CD14-positive monocyte (primary cell): ENCODE measurements at regions not wholly inside any gene's neighbourhood (a gene's known extent, or its start where the extent isn't known, plus 50 kb on each side); places are given as distances from the start of the nearest gene placed in this dataset.

Experiments used
- DNase-seq, 3 donors: peaks; one replicate each; pipeline ENCODE4 v3.0.0-alpha.2; 2011 to 2022
- H2AFZ ChIP-seq: 2 replicates; pipeline ENCODE4 v1.6.0; 2012; ENCODE audit warnings: mild to moderate bottlenecking, low read depth, low read length, inconsistent platforms; ENCODE audit not compliant: insufficient read depth, poor library complexity, severe bottlenecking
- H3K27ac ChIP-seq, 2 donors: 1 replicate in 1 of 2; 2 replicates in 1 of 2; pipeline ENCODE4 v1.5.1; 2012 to 2013; ENCODE audit warnings: low read length in 2 of 2, control low read depth in 1 of 2, inconsistent platforms in 1 of 2, low read depth in 1 of 2, mild to moderate bottlenecking in 1 of 2
- H3K27me3 ChIP-seq, 2 donors: one replicate each; pipeline versions ENCODE4 v1.6.0 to v1.6.1; 2011 to 2013; ENCODE audit warnings: low read length in 2 of 2; ENCODE audit not compliant: control insufficient read depth in 2 of 2, insufficient read depth in 2 of 2
- H3K36me3 ChIP-seq, 2 donors: replicated peaks in 1 of 2; 1 replicate in 1 of 2; 2 replicates in 1 of 2; pipeline versions ENCODE4 v1.5.1 to v1.6.1; 2012 to 2013; ENCODE audit warnings: low read length in 2 of 2, control low read depth in 1 of 2, inconsistent platforms in 1 of 2, mild to moderate bottlenecking in 1 of 2; ENCODE audit not compliant: insufficient read depth in 2 of 2, control insufficient read depth in 1 of 2
- H3K4me1 ChIP-seq, 2 donors: 1 replicate in 1 of 2; 2 replicates in 1 of 2; pipeline versions ENCODE4 v1.5.1 to v1.6.1; 2012 to 2013; ENCODE audit warnings: low read length in 2 of 2, control low read depth in 1 of 2, inconsistent platforms in 1 of 2, mild to moderate bottlenecking in 1 of 2, moderate library complexity in 1 of 2; ENCODE audit not compliant: insufficient read depth in 2 of 2, control insufficient read depth in 1 of 2
- H3K4me2 ChIP-seq: replicated peaks from 2 replicates; pipeline ENCODE3; 2012; ENCODE audit warnings: low read length, moderate library complexity, mild to moderate bottlenecking; ENCODE audit not compliant: poor library complexity, severe bottlenecking; ENCODE audit errors: extremely low read depth
- H3K4me3 ChIP-seq, 3 experiments: fragments of 200-600 bp in 1 of 3; sonication (generic) in 1 of 3; replicated peaks in 1 of 3; 1 replicate in 2 of 3; 2 replicates in 1 of 3; pipeline ENCODE4 v1.5.1; 2011 to 2013; ENCODE audit warnings: low read length in 3 of 3, mild to moderate bottlenecking in 3 of 3, control low read depth in 2 of 3, low read depth in 2 of 3, inconsistent platforms in 1 of 3, moderate library complexity in 1 of 3
- H3K79me2 ChIP-seq: 2 replicates; pipeline ENCODE4 v1.6.0; 2012; ENCODE audit warnings: mild to moderate bottlenecking, control low read depth, inconsistent platforms, low read length, moderate library complexity; ENCODE audit not compliant: insufficient read depth
- H3K9ac ChIP-seq: 2 replicates; pipeline ENCODE4 v1.6.0; 2017; ENCODE audit warnings: low read length, mild to moderate bottlenecking; ENCODE audit not compliant: insufficient read depth, poor library complexity, severe bottlenecking
- H3K9me3 ChIP-seq, 2 donors: replicated peaks in 1 of 2; 1 replicate in 1 of 2; 2 replicates in 1 of 2; pipeline versions ENCODE4 v1.5.1 to v1.6.1; 2012 to 2013; ENCODE audit warnings: low read length in 2 of 2, control low read depth in 1 of 2; ENCODE audit not compliant: control insufficient read depth in 1 of 2, insufficient read depth in 1 of 2
- H4K20me1 ChIP-seq: 2 replicates; pipeline ENCODE4 v1.6.0; 2012; ENCODE audit warnings: mild to moderate bottlenecking, low read length, control low read depth, moderate library complexity; ENCODE audit not compliant: insufficient read depth
- H3K27ac Mint-ChIP-seq, 7 donors: one replicate each; pipeline ENCODE4 v1.8.0; 2020; ENCODE audit warnings: mild to moderate bottlenecking in 7 of 7, mixed read lengths in 7 of 7, moderate library complexity in 6 of 7, inconsistent platforms in 2 of 7
- H3K27me3 Mint-ChIP-seq, 3 donors: one replicate each; pipeline ENCODE4 v1.8.0; 2021 to 2022; ENCODE audit warnings: low read depth in 3 of 3, mild to moderate bottlenecking in 3 of 3, mixed read lengths in 3 of 3, moderate library complexity in 3 of 3, inconsistent platforms in 1 of 3
- H3K36me3 Mint-ChIP-seq, 2 donors: one replicate each; pipeline ENCODE4 v1.8.0; 2020; ENCODE audit warnings: mixed read lengths in 2 of 2, inconsistent platforms in 1 of 2, mild to moderate bottlenecking in 1 of 2
- H3K4me1 Mint-ChIP-seq: one replicate; pipeline ENCODE4 v1.8.0; 2020; ENCODE audit warnings: mild to moderate bottlenecking, mixed read lengths
- H3K4me3 Mint-ChIP-seq, 2 donors: one replicate each; pipeline ENCODE4 v1.8.0; 2020; ENCODE audit warnings: mild to moderate bottlenecking in 2 of 2, mixed read lengths in 2 of 2, moderate library complexity in 1 of 2
- H3K9me3 Mint-ChIP-seq, 7 donors: one replicate each; pipeline ENCODE4 v1.8.0; 2020 to 2022; ENCODE audit warnings: mixed read lengths in 7 of 7, mild to moderate bottlenecking in 6 of 7, moderate library complexity in 6 of 7, inconsistent platforms in 2 of 7
- CTCF ChIP-seq: fragments of 200-600 bp; IDR thresholded peaks from one replicate; pipeline ENCODE4 v1.8.0; 2022; ENCODE audit warnings: antibody characterized with exemption, mild to moderate bottlenecking
- WGBS: methylation state at CpG from one replicate; pipeline ENCODE4 v1.1.5; 2013; ENCODE audit warnings: missing lambda C conversion rate; ENCODE audit not compliant: insufficient coverage; 5-methylcytosine and 5-hydroxymethylcytosine counted together
- intact Hi-C, 2 donors: fragments of 100-400 bp; cut with micrococcal nuclease; formaldehyde crosslinking; loops; one replicate each; pipeline versions ENCODE4 v1.15.0 to v1.15.1; 2023

DNA sequence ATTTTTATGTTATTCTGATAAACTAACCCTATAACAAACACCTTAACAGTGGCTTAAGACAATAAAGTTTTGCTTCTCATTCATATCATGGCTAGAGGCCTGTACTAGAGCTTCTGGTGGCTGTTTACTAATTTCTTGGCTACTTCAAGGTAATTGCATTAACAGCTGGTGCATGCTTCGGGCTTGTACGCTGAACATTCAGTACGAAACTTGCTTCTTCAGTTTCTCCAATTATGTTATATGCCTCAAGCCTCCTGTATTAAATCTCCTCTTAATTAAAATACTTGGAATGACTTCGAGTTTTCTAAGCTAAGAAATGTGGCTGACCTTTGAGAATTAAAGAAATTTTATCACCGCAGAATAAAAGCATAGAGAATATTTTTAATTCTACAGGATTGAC, 138.9 kb upstream of the TRAM1L1 start:
- H3K27ac Mint-ChIP-seq, result no peak overlapping the region
- Histone ChIP-seq H3K79me2 (no peaks in the 10 kb centered on the region), H3K4me2 (no peak overlapping the region), H3K4me3 (no peak overlapping the region), H3K27ac (no peak overlapping the region), H3K27me3 (no peaks in the 10 kb centered on the region), H3K4me1 (no peaks in the 10 kb centered on the region), H3K9me3 (peaks cover 0 to 3% of the 10 kb centered on the region in 2 donors), H3K9ac (no peak overlapping the region), H4K20me1 (no peaks in the 10 kb centered on the region), H3K36me3 (no peaks in the 10 kb centered on the region), H2AFZ (no peak overlapping the region)
- no peak overlapping the region for H3K4me3 Mint-ChIP-seq
- no peak for TF ChIP-seq CTCF
- no peaks in the 10 kb centered on the region for H3K36me3 Mint-ChIP-seq
- no peak for DNase-seq
- no CpG with 5 or more reads among the region's 5 CpGs for WGBS
- intact Hi-C loops, result no loop called here
- no peaks in the 10 kb centered on the region for H3K27me3 Mint-ChIP-seq
- H3K4me1 Mint-ChIP-seq, result no peaks in the 10 kb centered on the region
- peaks cover 0 to 3% (median 0%) of the 10 kb centered on the region in 7 donors for H3K9me3 Mint-ChIP-seq

- Mint-ChIP-seq H3K27me3 (no peaks in the 10 kb centered on the region), H3K9me3 (peaks cover 0 to 3% (median 0%) of the 10 kb centered on the region in 7 donors), H3K36me3 (no peaks in the 10 kb centered on the region), H3K4me3 (no peak overlapping the region), H3K4me1 (no peaks in the 10 kb centered on the region), H3K27ac (no peak overlapping the region)
- H3K4me3 ChIP-seq, result no peak overlapping the region
- no peaks in the 10 kb centered on the region for H3K79me2 ChIP-seq
- no peak for TF ChIP-seq CTCF
- no peak overlapping the region for H3K27ac ChIP-seq
- intact Hi-C loops, result no loop called here
- no peaks in the 10 kb centered on the region for H3K36me3 ChIP-seq
- no peak overlapping the region for H2AFZ ChIP-seq
- 31% methylated on average over 2 of the region's 3 CpGs for WGBS
- no peaks in the 10 kb centered on the region for H3K4me1 ChIP-seq
- no peak overlapping the region for H3K4me2 ChIP-seq
- H3K9me3 ChIP-seq, result peaks cover 0 to 3% of the 10 kb centered on the region in 2 donors
- no peaks in the 10 kb centered on the region for H4K20me1 ChIP-seq
- no peaks in the 10 kb centered on the region for H3K27me3 ChIP-seq
- H3K9ac ChIP-seq, result no peak overlapping the region
- no peak for DNase-seq
Observed at GRCh38 chr4:117225471-117225870, 140.1 kb upstream of the TRAM1L1 start.
